ENCODE measurements at regions not wholly inside any gene's neighbourhood (a gene's known extent, or its start where the extent isn't known, plus 50 kb on each side); places are given as distances from the start of the nearest gene placed in this dataset.

DNA sequence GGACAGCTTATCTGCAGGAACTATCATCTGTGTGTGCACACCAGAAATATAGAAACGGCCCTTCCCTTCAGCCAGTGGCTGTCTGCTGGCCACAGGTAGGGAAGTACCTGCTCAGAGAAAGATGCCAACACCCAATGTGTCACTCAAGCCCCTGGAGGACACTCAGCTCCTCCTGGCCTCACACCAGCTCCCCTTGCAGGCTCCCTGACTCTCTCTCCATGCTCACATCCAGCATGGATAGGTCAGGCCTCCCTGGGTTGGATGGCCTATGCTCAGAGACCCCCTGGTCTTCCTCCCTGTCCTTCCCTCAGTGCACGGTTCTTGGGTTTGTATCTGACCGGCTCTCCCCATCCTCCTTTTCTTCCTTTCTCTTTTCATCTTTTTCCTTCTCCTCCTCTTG is 202.1 kb downstream of the BCL11B start:
- DNase-seq: no peak

DNA sequence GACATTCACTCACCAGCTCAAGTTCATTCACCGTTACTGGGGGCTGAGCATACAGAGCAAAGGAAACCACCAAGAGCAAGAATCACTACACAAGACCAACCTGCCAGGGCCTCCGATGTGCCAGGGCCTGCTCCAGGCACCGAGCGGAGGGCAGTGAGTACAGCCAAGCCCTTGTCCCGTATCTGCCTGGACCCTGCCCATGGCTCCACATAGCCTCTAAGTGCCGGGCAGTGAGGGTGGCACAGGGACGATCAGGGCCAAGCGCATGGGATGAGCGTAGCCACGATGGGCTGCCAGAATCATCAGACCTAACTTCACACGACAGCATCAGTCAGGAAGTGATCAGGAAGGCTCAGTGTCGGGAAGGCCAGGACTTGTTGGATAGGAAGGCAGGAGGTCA is 199.6 kb downstream of the BCL11B start:
- no peak for DNase-seq

DNA sequence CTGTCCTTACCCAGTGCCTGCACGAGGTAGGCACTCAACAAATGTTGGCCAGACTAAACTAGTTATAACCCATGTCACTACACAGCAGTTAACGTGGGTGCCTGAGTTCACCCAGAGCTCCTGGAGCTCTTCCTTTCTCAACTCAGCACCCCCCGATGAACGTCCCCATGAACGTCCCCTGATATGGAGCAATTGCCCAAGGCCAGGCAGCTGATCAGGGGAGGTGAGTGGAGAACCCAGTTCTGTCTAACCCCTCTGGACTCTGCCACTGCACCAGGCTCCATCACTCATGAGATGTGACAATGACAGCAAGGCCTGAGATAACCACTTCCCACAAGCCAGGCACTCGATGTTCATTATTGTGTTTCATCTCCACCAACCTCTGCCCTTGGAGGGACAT is 199.0 kb downstream of the BCL11B start:
- DNase-seq: no peak

DNA sequence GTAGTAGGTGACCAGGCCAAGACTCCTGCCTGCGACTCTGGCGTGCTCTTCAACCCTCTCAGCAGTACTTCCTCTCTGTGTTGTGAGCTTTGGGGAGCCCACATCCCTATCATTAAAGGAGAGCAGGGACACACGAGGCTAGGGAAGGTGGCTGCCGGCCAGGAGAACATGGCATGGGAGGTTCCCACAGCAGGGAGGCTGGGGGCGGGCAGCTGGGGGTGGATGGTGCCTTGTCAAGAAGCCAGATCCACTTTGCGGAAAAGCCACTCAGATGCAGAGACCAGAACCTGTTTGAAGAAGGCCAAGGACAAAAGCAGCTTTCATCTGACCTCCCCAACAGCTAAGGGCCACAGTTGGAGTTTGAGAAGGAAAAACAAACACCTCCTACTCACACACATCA is 198.6 kb downstream of the BCL11B start:
- no peak for DNase-seq

DNA sequence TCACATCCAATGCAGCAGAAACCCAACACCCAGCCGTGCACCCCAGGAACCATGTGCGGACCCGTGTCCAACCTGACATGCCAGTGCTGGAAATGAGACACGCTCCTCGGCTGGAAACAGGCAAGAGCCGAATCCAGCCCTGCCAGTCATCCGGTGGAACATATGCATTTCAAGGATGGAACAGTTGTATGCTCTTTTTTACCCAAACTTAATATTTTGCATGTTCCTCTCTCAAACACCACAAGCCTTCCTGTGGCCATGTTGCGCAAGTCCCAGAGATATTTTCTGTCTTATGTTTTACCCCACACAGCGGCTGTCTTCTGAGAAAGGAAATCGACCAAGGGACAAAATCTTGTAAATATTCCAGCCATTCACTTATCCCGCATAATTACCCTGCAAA is 196.9 kb downstream of the BCL11B start:
- no peak for DNase-seq

DNA sequence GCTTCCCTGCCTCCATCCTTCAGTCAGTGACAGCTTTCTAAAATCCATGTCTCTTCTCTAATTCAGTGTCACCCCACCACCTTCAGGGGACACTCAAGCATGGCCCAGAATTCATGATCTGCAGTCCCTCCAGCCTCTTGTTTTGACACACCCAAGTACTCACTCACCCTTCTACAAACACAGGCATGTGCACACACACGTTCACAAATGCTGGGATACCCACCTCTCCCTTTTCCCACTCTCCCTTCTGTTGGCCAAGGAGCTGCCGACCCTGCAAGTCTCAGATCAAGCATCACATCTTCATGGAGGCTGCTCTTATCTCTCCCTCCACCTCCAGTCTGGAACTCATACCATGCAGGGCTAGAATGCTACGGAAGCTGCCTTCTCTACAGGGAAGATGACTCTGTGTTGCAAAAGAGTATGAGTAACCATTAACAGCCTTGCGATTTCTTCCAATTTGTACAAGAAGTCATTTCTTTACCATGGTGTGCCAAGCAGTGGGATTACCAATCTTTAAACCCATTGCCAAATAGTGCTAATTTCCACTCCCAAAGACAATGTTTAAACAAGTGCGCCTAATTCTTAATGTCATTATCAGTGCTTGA is 196.1 kb downstream of the BCL11B start:
- no peak for DNase-seq

DNA sequence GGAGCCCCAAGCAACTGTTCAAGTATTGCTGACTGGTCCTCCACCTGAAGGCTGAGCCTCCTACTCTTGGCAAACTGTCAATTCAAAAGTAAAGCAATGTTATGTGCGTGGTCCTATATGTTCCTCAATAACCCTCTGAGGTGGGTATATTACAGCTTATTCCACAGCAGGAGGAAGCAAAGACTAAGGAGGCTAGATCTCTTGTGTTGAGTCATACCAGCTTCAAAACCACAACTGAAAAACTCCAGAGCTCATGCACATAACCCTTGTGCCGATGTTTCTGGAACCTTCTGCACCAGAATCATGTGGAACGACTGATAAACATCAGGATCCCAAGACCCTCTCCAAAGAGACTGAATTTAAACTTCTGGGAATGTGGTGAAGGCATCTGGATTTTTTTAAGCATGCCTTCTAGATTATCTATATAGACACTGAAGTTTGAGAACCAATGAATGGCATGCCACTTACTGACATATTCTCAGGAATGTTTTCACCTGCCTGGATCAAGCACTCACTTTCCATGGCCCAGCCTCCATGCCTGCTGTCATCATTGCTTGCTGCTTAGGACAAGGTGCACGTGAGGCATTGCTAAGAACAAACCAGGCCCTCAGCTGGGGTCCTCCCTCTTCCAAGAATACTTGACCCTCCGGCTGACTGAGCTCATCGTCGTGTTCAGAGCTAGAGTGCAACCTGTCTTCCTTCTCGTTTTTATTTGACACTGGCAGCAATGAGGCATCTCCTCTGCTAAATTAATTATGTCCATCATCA is 194.7 kb downstream of the BCL11B start:
- no peak for DNase-seq

DNA sequence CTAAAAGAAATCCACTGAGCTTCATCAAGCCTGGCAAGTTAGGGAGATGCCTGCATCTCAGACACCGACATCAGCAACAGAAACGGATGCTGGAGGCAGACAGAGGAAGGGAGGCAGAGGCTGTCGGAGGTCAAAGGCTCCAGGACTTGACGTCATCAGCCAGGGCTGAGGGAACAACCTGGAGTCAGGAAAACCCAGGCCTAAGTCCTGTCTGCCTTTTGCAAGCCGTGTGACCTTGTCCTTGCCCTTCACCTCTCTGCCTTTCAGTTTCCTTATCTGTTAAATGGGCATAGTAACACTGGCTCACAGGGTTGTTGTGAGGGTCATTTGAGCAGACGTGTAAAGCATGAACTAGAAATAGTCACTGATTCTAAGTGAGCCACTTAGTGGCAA is 194.2 kb downstream of the BCL11B start:
- DNase-seq: no peak

DNA sequence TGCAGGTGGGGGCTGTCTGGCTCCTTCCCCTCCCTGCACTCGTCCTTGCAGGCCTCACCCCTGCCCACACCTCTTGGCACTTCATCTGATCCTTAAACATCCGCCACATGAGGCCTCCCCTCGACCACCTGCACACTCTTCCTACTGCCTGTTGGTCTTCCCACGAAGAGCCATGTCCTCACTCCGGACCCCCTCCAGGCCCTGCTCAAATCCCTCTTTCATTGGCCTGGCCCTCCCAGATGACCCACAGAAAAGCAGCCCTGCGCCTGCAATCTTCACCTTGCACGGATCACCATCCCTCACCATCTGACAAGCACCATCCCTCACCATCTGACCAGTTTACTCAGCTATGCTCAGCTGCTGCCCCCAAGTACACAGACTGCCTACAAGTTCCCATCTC is 193.6 kb downstream of the BCL11B start:
- DNase-seq: no peak

DNA sequence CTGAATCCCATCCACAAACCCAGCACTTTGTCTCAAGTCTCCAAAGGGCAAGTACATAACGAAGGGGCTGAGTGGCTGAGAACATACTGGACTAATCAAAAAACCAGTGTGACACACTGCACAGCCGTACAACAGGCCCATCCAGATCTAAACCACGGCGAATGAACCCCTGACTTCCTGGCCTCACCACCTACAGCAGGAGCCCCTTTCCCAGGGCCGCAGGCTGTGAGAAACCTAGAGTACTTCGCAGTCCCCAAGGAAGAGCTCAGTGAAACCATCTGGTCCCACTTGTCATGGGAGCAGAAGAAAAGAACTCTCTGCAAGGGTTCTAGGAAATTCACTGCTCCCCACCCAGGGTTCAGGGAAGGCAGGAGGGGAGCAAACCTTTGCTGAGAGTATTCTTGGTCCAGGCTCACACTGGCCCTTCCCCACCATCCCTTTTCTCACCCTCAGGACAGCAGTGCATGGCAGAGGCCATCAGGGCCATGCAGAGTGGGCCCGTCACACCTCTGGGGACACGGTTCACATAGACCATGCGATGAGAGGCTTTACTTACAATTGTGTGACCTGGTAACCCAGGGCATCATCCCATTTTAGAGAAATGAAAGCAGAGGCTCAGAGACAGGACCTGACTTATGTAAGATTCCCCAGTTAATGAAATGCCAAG is 192.8 kb downstream of the BCL11B start:
- DNase-seq: no peak

DNA sequence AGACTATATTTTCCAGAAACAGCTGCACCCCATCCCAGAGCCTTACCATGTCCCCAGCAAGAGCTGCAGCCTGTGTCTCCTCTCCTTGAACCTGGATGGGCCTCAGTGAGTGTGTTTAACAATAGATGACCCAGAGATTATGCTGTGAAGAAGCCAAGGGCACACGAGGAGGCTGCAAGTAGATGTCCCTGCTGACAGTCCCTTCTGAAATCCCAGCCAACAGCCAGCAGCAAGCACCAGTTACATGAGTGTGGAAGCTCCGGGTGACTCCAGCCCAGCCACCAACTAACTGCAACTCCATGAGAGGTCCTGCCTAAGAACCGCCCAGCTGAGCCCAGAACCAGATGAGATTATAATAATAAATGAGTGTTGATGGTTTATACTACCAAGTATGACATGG is 191.7 kb downstream of the BCL11B start:
- DNase-seq: no peak

DNA sequence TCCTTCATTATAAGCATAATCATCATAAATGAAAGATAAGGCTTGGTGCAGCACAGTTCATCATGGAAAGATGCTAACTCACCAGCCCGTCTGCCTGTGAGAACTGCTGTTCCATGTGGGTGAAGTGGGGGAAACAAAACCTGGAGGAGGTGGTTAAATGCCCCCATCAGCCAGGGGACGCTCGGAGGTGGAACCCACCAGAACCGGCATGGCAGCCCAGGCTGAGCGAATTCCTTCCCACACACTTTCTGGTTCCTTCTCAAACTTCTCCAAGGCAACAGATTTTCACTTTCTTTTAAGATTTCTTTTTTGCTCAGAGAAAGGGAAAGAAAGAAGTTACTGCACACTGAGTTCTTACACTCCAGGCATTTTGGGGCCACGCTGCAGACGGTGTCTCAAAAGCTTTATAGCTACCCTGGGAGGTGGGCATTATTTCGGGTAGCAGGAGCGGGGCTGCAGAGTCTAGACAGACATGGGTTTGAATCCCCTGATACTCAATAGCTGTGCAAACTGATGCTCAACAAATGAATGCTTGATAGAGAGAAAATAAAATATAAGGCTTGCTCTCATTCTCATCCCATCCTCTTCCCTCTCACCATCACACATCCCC is 190.7 kb downstream of the BCL11B start:
- DNase-seq: no peak

DNA sequence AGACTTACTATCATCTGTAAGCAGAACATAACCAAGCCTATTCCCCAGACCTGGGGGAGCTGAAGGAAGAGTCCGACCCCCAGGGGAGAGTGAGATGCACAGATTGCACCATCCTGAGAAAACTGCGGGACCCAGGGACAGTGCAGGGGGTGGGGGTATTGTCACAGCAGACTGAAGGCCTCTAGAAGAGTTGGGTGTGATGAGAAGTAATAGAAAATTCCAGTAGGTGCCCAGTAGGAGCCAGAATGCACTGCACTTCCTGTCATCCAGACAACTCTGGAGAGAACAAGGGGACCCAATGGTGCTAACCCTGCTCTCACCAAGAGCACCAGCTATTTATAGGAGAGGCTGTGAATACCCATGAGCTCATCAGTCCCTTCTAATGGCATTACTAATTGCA is 190.1 kb downstream of the BCL11B start:
- no peak for DNase-seq

DNA sequence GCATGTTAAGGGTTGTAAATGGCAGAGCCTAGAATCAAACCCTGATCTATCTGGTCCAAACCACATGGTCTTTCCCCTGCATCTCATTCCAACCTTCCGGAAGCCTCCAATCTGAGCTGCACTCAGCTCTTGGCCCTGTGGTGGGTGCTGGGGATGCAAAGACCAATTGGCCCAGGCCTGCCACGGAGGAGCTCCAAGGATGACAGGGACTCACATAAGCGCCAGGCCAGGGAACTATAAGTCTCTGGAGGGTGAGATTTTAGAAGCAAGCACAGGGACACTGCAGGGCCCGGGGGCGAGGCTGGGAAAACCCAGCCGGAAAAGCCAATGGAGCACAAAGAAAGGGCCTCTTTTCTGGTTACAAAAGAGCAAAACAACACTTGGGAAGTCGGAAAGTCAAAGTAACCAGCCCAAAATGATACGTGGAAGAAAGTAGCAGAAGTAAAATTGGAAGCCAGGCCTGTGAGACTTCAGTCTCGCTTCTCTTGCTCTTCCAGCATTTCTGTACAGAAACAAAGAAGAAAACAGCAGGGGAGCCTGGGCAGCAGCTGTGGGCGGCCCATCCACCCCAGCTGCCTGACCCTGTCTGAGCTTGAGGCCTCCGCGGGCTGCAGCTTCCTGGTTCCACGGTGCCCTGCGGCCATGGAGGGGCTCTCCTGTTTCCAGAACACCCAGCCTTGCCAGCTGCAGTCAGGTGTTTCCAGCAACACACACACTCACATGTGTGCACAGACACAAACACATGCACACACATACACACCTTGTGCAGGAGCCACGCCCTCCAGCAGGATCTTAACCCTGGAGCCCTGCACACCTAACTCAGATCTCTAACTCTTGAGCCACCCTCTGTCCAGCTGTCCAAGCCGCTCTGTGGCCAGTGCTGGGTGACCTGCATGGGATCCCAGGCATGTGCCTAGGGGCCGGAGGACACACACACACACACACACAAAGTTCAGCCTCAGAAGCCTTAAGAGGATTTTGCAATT is 178.2 kb downstream of the BCL11B start:
- DNase-seq: no peak

DNA sequence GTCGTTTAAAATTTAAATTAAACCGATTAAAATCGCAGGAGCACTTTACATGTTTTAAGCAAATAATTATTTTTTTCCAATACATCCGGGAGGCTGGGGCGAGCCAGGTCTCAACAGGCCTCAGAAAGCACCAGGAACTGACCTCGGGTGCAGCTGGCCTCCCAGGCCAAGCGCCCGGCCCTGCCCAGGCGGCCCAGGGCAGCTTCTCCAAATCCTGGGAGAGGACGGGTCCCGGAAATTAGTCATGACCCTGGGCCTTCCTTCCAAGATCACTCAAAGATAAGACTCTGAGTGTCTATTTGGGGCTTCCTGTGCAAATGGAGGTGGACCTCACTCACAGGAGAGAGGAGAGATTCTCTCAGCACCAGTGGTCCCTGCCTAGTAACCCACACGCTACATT is 177.1 kb downstream of the BCL11B start:
- no peak for DNase-seq

DNA sequence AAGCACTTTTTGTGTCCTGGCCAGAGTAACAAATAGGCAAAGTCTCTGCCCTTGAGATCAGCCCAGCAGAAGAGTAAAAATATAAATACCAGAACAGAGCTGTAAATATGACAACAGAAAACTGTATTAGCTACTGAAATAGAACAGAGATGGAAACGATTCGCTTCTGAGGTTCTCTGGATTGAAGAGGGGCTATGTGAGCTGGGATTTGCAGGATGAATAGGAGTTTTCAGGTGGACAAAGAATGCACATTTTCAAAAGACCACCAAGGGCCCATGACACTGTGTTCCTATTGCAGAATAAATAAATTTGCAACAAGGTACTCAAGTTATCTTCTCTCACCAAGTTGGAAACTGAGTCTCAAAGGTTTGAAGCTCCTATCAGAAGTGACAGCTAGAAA is 176.6 kb downstream of the BCL11B start:
- DNase-seq: no peak

DNA sequence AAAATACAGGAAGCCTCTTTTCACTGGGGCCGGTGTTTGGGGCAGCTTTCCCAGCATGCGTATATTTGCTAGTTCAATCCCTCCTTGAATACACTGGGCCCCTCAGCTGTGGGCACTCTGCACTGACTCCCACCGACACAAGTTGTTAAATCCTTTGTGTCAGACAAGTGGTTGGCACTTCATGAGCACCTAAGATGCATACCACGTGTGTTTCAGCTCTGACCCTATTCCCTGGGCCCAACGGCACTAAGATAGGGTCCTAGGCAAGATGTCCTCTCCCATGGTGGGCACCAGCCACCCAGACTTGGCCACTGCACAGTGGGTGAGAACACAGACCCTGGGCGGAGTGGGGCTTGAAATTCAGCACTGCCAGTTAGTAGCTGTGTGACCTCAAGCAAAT is 173.8 kb downstream of the BCL11B start:
- no peak for DNase-seq

DNA sequence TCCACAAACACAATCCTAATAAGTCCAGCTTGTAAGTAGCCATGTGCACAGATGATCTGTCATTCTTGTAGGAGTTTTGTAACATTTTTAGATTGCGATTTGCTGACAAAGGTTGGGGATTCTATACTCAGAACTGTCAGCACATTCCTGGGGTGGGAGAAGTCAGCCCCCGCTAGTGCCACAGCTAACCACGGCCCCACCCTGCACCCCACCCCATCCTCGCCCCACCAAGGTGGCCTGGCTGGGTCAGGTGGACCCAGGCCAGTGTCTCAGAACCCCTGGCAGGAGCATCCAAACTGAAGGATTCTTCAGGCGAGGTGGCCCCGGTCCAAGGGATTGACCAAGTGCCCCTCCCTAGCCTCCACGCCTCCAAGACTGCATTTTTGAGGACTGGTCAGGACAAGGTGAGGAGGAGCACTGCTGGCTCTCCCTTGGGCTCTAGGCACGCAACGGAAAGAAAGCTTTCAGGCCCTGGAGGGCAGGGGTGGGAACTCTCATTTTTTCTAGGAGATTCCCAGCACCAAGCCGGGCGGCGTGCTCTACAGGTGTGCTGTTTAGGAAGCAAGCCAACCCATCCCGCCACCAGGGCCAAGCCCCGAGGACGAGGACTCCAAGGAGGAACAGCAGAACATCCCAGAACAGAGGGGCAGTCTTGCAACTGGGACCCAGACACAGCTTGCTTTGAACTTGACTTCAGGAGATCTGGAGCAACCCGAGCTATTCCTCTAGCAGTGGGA is 172.8 kb downstream of the BCL11B start:
- no peak for DNase-seq

DNA sequence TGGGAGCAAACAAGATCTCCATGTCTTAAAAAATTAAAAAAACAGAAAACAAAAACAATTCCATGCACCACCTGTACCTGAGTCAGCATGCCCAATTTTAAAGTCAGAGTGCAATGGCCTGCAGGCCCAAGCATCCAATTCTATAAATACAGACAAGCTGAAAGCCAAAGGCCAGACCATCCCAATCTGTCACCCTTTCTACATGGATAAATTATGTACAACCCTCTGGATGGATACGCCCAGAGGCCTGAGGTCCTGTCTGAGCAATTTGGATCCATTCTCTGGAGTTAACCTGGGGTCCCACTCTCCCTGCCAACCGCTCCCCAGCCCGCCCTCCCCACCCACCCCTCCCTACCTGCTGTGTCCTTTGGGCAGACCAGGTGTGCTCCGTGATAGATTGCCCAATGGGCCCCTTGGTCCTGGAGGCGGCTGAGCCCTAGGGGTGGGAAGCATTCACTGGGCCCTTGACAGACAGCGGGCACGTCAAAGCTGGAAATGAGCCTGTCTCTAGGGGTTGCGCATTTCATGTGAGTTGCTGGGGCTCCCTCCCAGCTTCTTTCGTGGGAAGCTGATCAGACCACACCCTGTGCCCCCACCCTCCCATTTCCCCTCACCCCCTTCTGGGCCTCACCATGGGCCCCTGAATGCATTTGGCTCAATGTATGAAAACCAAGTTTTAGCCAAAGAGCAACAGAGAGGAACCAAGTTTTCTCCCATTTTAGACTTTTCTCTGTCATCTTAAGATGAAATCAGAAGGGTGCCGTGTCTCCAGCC is 171.3 kb downstream of the BCL11B start:
- DNase-seq: no peak

DNA sequence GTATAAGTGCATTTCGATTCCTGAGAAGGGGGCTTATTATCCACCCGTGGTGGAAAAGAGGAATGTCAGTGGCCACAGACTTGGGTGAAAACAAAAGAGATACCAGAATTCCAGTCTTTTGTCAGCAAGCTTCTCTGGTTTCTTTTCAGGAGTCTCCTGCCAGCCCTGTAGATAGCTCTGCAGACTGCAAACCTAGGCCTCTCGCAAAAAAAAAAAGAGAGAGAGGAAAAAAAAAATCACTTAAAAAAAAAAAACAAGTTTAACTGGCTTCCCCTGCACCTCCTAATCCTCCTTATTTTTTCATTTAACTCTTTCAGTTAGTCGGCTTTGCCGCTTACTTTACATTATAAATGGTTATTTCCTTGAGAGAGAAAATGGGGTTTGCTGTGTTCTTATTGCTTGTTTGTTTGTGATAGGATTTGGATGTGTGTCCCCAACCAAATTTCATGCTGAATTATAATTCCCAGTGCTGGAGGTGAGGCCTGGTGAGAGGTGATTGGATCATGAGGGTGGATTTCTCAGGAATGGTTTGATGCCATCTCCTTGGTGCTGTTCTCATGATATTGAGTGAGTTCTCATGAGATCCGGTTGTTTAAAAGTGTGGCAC is 170.0 kb downstream of the BCL11B start:
- no peak for DNase-seq

Data from HCEC 1CT (cell line).